ENCODE measurements at regions not wholly inside any gene's neighbourhood (a gene's known extent, or its start where the extent isn't known, plus 50 kb on each side); places are given as distances from the start of the nearest gene placed in this dataset.

GRCh38 chr9:11319538-11319937 lies 706.7 kb upstream of the PTPRD start:
- H3K9me3 ChIP-seq, result no peaks in the 10 kb centered on the region
- H3K27ac ChIP-seq, result no peak overlapping the region
- DNase-seq (no peak), ATAC-seq (peak in 3 of 4 donors; percentile 78 to 83 (median 81)), FAIRE-seq (no peak)
- H3K36me3 ChIP-seq, result no peaks in the 10 kb centered on the region
- intact Hi-C loops (cut with DNase I), result no loop called here
- WGBS, 2 donors, result 7 to 11% methylated on average over 5 of the region's 5 CpGs
- H3K4me3 ChIP-seq, result no peak overlapping the region
- peak in 3 of 4 donors; percentile 29 to 40 (median 30) for TF ChIP-seq CTCF (IDR thresholded peaks at IDR 0.05)
- no peaks in the 10 kb centered on the region for H3K4me1 ChIP-seq
- no peaks in the 10 kb centered on the region for H3K27me3 ChIP-seq

- ATAC-seq, result no peak
- H3K36me3 ChIP-seq, result no peaks in the 10 kb centered on the region
Measured at GRCh38 chr9:11320989-11321388, 708.2 kb upstream of the PTPRD start.

GRCh38 chr9:11323457-11323856 lies 710.7 kb upstream of the PTPRD start:
- Histone ChIP-seq H3K27ac (no peak overlapping the region), H3K4me3 (no peak overlapping the region), H3K36me3 (no peaks in the 10 kb centered on the region), H3K9me3 (no peaks in the 10 kb centered on the region), H3K4me1 (no peaks in the 10 kb centered on the region), H3K27me3 (no peaks in the 10 kb centered on the region)
- FAIRE-seq (no peak), DNase-seq (no peak), ATAC-seq (no peak)
- intact Hi-C loops (cut with DNase I), result no loop called here
- no peak for TF ChIP-seq CTCF (IDR thresholded peaks at IDR 0.05)
- 31 to 53% methylated on average over 1 of the region's 1 CpG for WGBS, 2 donors

More at GRCh38 chr9:11320989-11321388, 708.2 kb upstream of the PTPRD start:
- no peak for FAIRE-seq
- Histone ChIP-seq H3K27me3 (no peaks in the 10 kb centered on the region), H3K9me3 (no peaks in the 10 kb centered on the region), H3K4me1 (no peaks in the 10 kb centered on the region), H3K4me3 (no peak overlapping the region), H3K27ac (no peak overlapping the region)
- TF ChIP-seq CTCF (IDR thresholded peaks at IDR 0.05), result no peak
- intact Hi-C loops (cut with DNase I), result no loop called here
- no peak for DNase-seq

- ATAC-seq, result no peak
- no peak for FAIRE-seq
- TF ChIP-seq CTCF (IDR thresholded peaks at IDR 0.05), result no peak
- Histone ChIP-seq H3K4me3 (no peak overlapping the region), H3K27ac (no peak overlapping the region), H3K36me3 (no peaks in the 10 kb centered on the region), H3K27me3 (no peaks in the 10 kb centered on the region), H3K9me3 (no peaks in the 10 kb centered on the region), H3K4me1 (no peaks in the 10 kb centered on the region)
- no peak for DNase-seq
- intact Hi-C loops (cut with DNase I), result no loop called here
Measured at GRCh38 chr9:11326231-11326630, 713.4 kb upstream of the PTPRD start.

- TF ChIP-seq CTCF (IDR thresholded peaks at IDR 0.05), result no peak
- DNase-seq (no peak), FAIRE-seq (no peak), ATAC-seq (no peak)
- Histone ChIP-seq H3K4me3 (no peak overlapping the region), H3K27me3 (no peaks in the 10 kb centered on the region), H3K27ac (no peak overlapping the region), H3K36me3 (no peaks in the 10 kb centered on the region), H3K9me3 (no peaks in the 10 kb centered on the region), H3K4me1 (no peaks in the 10 kb centered on the region)
- WGBS, 2 donors, result 69 to 79% methylated on average over 6 of the region's 6 CpGs
- intact Hi-C loops (cut with DNase I), result no loop called here
Measured at GRCh38 chr9:11328326-11328725, 715.5 kb upstream of the PTPRD start.

All from pancreas (tissue), 10 donors.